GM21786 (cell line): ENCODE measurements at regions not wholly inside any gene's neighbourhood (a gene's known extent, or its start where the extent isn't known, plus 50 kb on each side); places are given as distances from the start of the nearest gene placed in this dataset.

ENCODE experiments used
- ATAC-seq: cut with Tn5 transposase; IDR thresholded peaks from one replicate; pipeline ENCODE4 v1.9.1; 2021; ENCODE audit not compliant: unreplicated experiment

DNA sequence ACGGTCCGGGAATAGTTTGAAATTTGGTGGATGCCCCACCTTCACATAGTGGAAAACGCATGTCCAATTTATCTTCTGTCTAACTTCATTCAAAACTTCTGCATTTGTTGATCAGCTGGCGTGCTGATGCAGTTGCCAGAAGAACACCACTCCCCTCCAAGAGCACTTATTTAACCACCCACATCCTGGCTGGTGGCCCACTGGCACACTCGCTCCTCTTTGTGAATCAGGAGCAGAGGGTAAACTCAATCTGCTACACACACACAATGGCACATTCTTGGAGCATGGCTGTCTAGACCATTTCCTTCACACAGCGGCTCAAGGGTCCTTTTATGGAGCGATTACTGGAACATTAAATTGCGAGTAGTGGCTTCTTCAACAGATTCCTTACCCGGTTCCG is 55.1 kb upstream of the CEP162 start:
- ATAC-seq = no peak

DNA sequence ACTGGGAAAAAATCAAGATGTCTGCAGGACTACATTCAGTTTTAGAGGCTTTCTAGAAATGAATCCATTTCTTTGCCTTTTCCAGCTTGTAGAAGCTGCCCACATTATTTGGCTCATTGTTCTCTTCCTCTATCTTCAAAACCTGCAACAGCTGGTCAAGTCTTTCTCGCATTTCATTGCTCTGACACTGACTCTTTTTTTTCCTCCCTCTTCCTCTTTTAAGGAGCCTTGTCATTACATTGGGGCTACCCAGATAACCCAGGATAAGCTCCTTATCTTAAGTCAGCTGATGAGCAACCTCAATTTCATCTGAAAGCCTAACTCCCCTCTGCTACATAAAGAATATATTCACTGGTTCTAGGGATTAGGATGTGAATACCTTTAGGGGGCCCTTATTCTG is 53.2 kb upstream of the CEP162 start:
- no peak for ATAC-seq

DNA sequence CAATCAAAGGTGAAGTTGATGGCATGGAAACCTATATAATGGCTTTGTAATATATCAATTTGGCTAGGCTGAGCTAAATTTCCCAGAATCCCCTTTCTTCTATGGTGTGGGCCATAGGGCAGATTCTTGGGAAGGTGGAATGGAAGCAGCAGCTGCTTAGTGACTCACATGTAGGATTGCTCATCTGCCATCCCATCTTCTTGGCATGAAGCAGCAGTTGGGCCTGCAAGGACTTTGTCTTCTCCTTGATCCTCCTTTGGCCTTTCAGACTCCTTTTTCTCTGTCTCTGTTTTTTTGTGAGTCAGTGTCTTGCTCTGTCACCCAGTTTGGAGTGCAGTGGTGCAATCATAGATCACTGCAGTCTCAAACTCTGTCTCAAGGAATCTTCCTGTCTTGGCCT is 52.6 kb upstream of the CEP162 start:
- no peak for ATAC-seq

DNA sequence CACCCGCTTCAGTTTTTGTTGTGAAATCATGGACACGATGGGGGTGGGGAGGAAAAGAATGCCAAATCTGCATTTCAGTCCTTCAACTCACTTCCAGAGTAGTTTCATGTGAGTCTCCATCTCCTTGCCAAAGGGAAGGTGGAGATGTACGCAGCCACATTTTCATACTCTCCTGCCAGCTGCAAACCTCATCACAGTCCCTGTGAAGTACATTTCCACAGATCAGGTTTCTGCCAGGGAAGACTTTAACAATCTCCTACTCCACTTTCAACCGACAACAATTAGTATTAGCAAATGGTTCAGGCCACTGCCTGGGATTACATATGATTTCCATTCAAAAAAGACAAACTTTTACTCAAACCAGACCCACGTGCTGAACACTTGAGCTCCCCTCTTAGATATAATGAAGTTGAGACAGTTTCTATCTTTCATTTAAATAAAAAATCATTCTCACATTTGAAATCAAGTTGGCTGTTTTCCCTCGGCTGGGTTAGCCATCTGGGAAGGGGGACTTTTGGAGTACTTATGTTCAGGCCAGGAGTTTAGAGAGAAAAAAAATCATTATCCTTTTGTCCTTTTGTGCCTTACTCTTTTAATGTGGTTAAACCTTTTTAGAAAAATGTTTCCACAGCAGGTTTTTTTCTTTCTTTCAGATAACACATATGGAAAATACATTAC is 51.0 kb upstream of the CEP162 start:
- ATAC-seq = no peak
